Sciatic nerve (tissue), 2 donors: ENCODE measurements at regions not wholly inside any gene's neighbourhood (a gene's known extent, or its start where the extent isn't known, plus 50 kb on each side); places are given as distances from the start of the nearest gene placed in this dataset.
A peak's percentile ranks its signal among the peaks of the same experiment; 100 is the strongest.

Experiments used
- ATAC-seq: fragments of 200-7000 bp; cut with Tn5 transposase; one replicate; pipeline ENCODE4 v1.9.1; 2020; ENCODE audit warnings: mild to moderate bottlenecking, moderate library complexity
- DNase-seq: peaks from one replicate; pipeline ENCODE4 v3.0.0-alpha.2; 2020; ENCODE audit warnings: low spot score
- intact Hi-C: fragments of 100-400 bp; cut with DNase I; formaldehyde crosslinking; loops from one replicate; pipeline ENCODE4 v1.14.2; 2022
- donor health status: DM: no; HTN: no; CAD: no.
- donor health status: DM: no; HTN: no; CAD: no.

- DNase-seq (no peak), ATAC-seq (no peak)
- intact Hi-C loops: no loop called here
Measured at GRCh38 chr12:77777274-77777673, 53.4 kb upstream of the NAV3 start.

GRCh38 chr12:77774761-77775160, 55.9 kb upstream of the NAV3 start:
- DNase-seq (no peak), ATAC-seq (no peak)
- intact Hi-C loops: no loop called here

- intact Hi-C loops: no loop called here
- DNase-seq: no peak
- ATAC-seq: no peak
Measured at GRCh38 chr12:77772676-77773298, 57.9 kb upstream of the NAV3 start.

- intact Hi-C loops: no loop called here
- ATAC-seq (no peak), DNase-seq (no peak)
Measured at GRCh38 chr12:77768558-77768957, 62.1 kb upstream of the NAV3 start.

- intact Hi-C loops: no loop called here
- ATAC-seq (no peak), DNase-seq (no peak)
Measured at GRCh38 chr12:77767756-77768343, 62.8 kb upstream of the NAV3 start.

GRCh38 chr12:77767335-77767734, 63.4 kb upstream of the NAV3 start:
- intact Hi-C loops: no loop called here
- ATAC-seq (peak; percentile 41), DNase-seq (no peak)

GRCh38 chr12:77766224-77766623, 64.5 kb upstream of the NAV3 start:
- ATAC-seq: no peak
- intact Hi-C loops: no loop called here
- no peak for DNase-seq

GRCh38 chr12:77761286-77761685, 69.4 kb upstream of the NAV3 start:
- ATAC-seq (no peak), DNase-seq (no peak)
- intact Hi-C loops: no loop called here

GRCh38 chr12:77760271-77761025, 70.2 kb upstream of the NAV3 start:
- DNase-seq (no peak), ATAC-seq (no peak)
- intact Hi-C loops: no loop called here

- no peak for ATAC-seq
- intact Hi-C loops: no loop called here
- DNase-seq: no peak
Measured at GRCh38 chr12:77754086-77754485, 76.6 kb upstream of the NAV3 start.

GRCh38 chr12:77751939-77752338, 78.8 kb upstream of the NAV3 start:
- DNase-seq: no peak
- ATAC-seq: no peak
- intact Hi-C loops: no loop called here

GRCh38 chr12:77746096-77746495, 84.6 kb upstream of the NAV3 start:
- intact Hi-C loops: no loop called here
- peak; percentile 61 for ATAC-seq
- no peak for DNase-seq

GRCh38 chr12:77745624-77746023, 85.1 kb upstream of the NAV3 start:
- ATAC-seq: peak; percentile 32
- intact Hi-C loops: no loop called here

GRCh38 chr12:77742631-77743030, 88.1 kb upstream of the NAV3 start:
- ATAC-seq (no peak), DNase-seq (no peak)
- intact Hi-C loops: no loop called here

More at GRCh38 chr12:77745624-77746023, 85.1 kb upstream of the NAV3 start:
- DNase-seq: no peak

- ATAC-seq (no peak), DNase-seq (no peak)
- intact Hi-C loops: no loop called here
Measured at GRCh38 chr12:77741974-77742517, 88.6 kb upstream of the NAV3 start.

GRCh38 chr12:77736219-77736965, 94.3 kb upstream of the NAV3 start:
- ATAC-seq: no peak
- intact Hi-C loops: no loop called here
- DNase-seq: no peak

GRCh38 chr12:77734214-77734883, 96.3 kb upstream of the NAV3 start:
- intact Hi-C loops: no loop called here
- ATAC-seq (peak; percentile 63), DNase-seq (no peak)

- intact Hi-C loops: no loop called here
- ATAC-seq (no peak), DNase-seq (no peak)
Measured at GRCh38 chr12:77728018-77728417, 102.7 kb upstream of the NAV3 start.

- DNase-seq (no peak), ATAC-seq (no peak)
- intact Hi-C loops: no loop called here
Measured at GRCh38 chr12:77727442-77728001, 103.2 kb upstream of the NAV3 start.
